GM12873 (cell line): ENCODE measurements at regions not wholly inside any gene's neighbourhood (a gene's known extent, or its start where the extent isn't known, plus 50 kb on each side); places are given as distances from the start of the nearest gene placed in this dataset.

Experiments
- CTCF ChIP-seq: IDR thresholded peaks from 2 replicates; pipeline ENCODE4 v1.5.1; 2012; ENCODE audit warnings: low read depth, mild to moderate bottlenecking, moderate library complexity, low read length, control low read depth; ENCODE audit not compliant: insufficient read depth; ENCODE audit errors: missing control alignments

- TF ChIP-seq CTCF: no peak
Observed at GRCh38 chr6:1507251-1507650, 102.5 kb upstream of the FOXC1 start.

- no peak for TF ChIP-seq CTCF
Observed at GRCh38 chr6:1509241-1509640, 100.5 kb upstream of the FOXC1 start.

- TF ChIP-seq CTCF: no peak
Observed at GRCh38 chr6:1510239-1510638, 99.5 kb upstream of the FOXC1 start.

- no peak for TF ChIP-seq CTCF
Observed at GRCh38 chr6:1513215-1513780, 96.4 kb upstream of the FOXC1 start.

GRCh38 chr6:1514078-1514477 is 95.6 kb upstream of the FOXC1 start:
- TF ChIP-seq CTCF: no peak

GRCh38 chr6:1515280-1515679 is 94.4 kb upstream of the FOXC1 start:
- TF ChIP-seq CTCF: no peak

- TF ChIP-seq CTCF: no peak
Observed at GRCh38 chr6:1515781-1516180, 93.9 kb upstream of the FOXC1 start.
